Duodenal mucosa (tissue), 2 donors: ENCODE measurements at regions not wholly inside any gene's neighbourhood (a gene's known extent, or its start where the extent isn't known, plus 50 kb on each side); places are given as distances from the start of the nearest gene placed in this dataset.

ENCODE experiments used
- H3K27ac ChIP-seq: one replicate; pipeline ENCODE4 v1.7.0; 2013; ENCODE audit warnings: low read depth, low read length
- H3K27me3 ChIP-seq, 2 donors: one replicate each; pipeline ENCODE4 v1.7.0; 2013; ENCODE audit warnings: low read length in 2 of 2, control low read depth in 1 of 2; ENCODE audit not compliant: insufficient read depth in 2 of 2, control insufficient read depth in 1 of 2
- H3K36me3 ChIP-seq, 2 donors: one replicate each; pipeline ENCODE4 v1.7.0; 2013; ENCODE audit warnings: low read length in 2 of 2, control low read depth in 1 of 2; ENCODE audit not compliant: insufficient read depth in 2 of 2, control insufficient read depth in 1 of 2
- H3K4me1 ChIP-seq, 2 donors: one replicate each; pipeline ENCODE4 v1.7.0; 2013; ENCODE audit warnings: low read length in 2 of 2, control low read depth in 1 of 2; ENCODE audit not compliant: insufficient read depth in 2 of 2, control insufficient read depth in 1 of 2
- H3K4me3 ChIP-seq, 2 donors: one replicate each; pipeline ENCODE4 v1.7.0; 2013; ENCODE audit warnings: low read length in 2 of 2, low read depth in 1 of 2
- H3K9ac ChIP-seq, 2 donors: one replicate each; pipeline ENCODE4 v1.7.0; 2013; ENCODE audit warnings: low read length in 2 of 2, low read depth in 1 of 2
- H3K9me3 ChIP-seq, 2 donors: one replicate each; pipeline ENCODE4 v1.7.0; 2013; ENCODE audit warnings: low read length in 2 of 2, control low read depth in 1 of 2; ENCODE audit not compliant: control insufficient read depth in 1 of 2

- Histone ChIP-seq H3K36me3 (no peaks in the 10 kb centered on the region), H3K4me3 (no peak overlapping the region), H3K27me3 (no peaks in the 10 kb centered on the region), H3K9ac (no peak overlapping the region), H3K4me1 (no peaks in the 10 kb centered on the region), H3K9me3 (no peaks in the 10 kb centered on the region), H3K27ac (no peak overlapping the region)
Measured at GRCh38 chr2:23238011-23238657, 146.8 kb upstream of the KLHL29 start.

GRCh38 chr2:23239374-23239773 lies 145.6 kb upstream of the KLHL29 start:
- no peaks in the 10 kb centered on the region for H3K27me3 ChIP-seq
- H3K9me3 ChIP-seq = no peaks in the 10 kb centered on the region
- H3K4me3 ChIP-seq = no peak overlapping the region
- no peak overlapping the region for H3K9ac ChIP-seq
- no peaks in the 10 kb centered on the region for H3K4me1 ChIP-seq
- no peak overlapping the region for H3K27ac ChIP-seq
- no peaks in the 10 kb centered on the region for H3K36me3 ChIP-seq

- H3K9me3 ChIP-seq = no peaks in the 10 kb centered on the region
- no peaks in the 10 kb centered on the region for H3K4me1 ChIP-seq
- no peaks in the 10 kb centered on the region for H3K36me3 ChIP-seq
- H3K27ac ChIP-seq = no peak overlapping the region
- no peaks in the 10 kb centered on the region for H3K27me3 ChIP-seq
- H3K4me3 ChIP-seq = no peak overlapping the region
- no peak overlapping the region for H3K9ac ChIP-seq
Measured at GRCh38 chr2:23241121-23241520, 143.9 kb upstream of the KLHL29 start.

GRCh38 chr2:23241611-23242245 lies 143.3 kb upstream of the KLHL29 start:
- Histone ChIP-seq H3K36me3 (no peaks in the 10 kb centered on the region), H3K4me3 (no peak overlapping the region), H3K27ac (no peak overlapping the region), H3K9ac (no peak overlapping the region), H3K4me1 (no peaks in the 10 kb centered on the region), H3K9me3 (no peaks in the 10 kb centered on the region), H3K27me3 (no peaks in the 10 kb centered on the region)

GRCh38 chr2:23243073-23243659 lies 141.8 kb upstream of the KLHL29 start:
- Histone ChIP-seq H3K36me3 (no peaks in the 10 kb centered on the region), H3K4me3 (no peak overlapping the region), H3K9ac (no peak overlapping the region), H3K27ac (no peak overlapping the region), H3K9me3 (no peaks in the 10 kb centered on the region), H3K4me1 (no peaks in the 10 kb centered on the region), H3K27me3 (no peaks in the 10 kb centered on the region)

GRCh38 chr2:23244617-23245016 lies 140.4 kb upstream of the KLHL29 start:
- no peaks in the 10 kb centered on the region for H3K9me3 ChIP-seq
- H3K4me3 ChIP-seq = no peak overlapping the region
- no peaks in the 10 kb centered on the region for H3K36me3 ChIP-seq
- H3K27ac ChIP-seq = no peak overlapping the region
- H3K27me3 ChIP-seq = no peaks in the 10 kb centered on the region
- H3K9ac ChIP-seq = no peak overlapping the region
- no peaks in the 10 kb centered on the region for H3K4me1 ChIP-seq

- H3K27ac ChIP-seq = no peak overlapping the region
Measured at GRCh38 chr2:23246992-23247683, 137.8 kb upstream of the KLHL29 start.

GRCh38 chr2:23248667-23249066 lies 136.3 kb upstream of the KLHL29 start:
- H3K27me3 ChIP-seq = no peaks in the 10 kb centered on the region
- H3K4me1 ChIP-seq = no peaks in the 10 kb centered on the region
- no peaks in the 10 kb centered on the region for H3K9me3 ChIP-seq
- H3K9ac ChIP-seq = no peak overlapping the region
- H3K27ac ChIP-seq = no peak overlapping the region
- no peak overlapping the region for H3K4me3 ChIP-seq
- H3K36me3 ChIP-seq = no peaks in the 10 kb centered on the region

More at GRCh38 chr2:23246992-23247683, 137.8 kb upstream of the KLHL29 start:
- H3K27me3 ChIP-seq = no peaks in the 10 kb centered on the region
- H3K9ac ChIP-seq = no peak overlapping the region
- H3K4me1 ChIP-seq = no peaks in the 10 kb centered on the region
- no peaks in the 10 kb centered on the region for H3K9me3 ChIP-seq
- H3K4me3 ChIP-seq = no peak overlapping the region
- H3K36me3 ChIP-seq = no peaks in the 10 kb centered on the region

- no peaks in the 10 kb centered on the region for H3K4me1 ChIP-seq
- H3K9ac ChIP-seq = no peak overlapping the region
- H3K27me3 ChIP-seq = no peaks in the 10 kb centered on the region
- no peak overlapping the region for H3K27ac ChIP-seq
- no peaks in the 10 kb centered on the region for H3K9me3 ChIP-seq
- no peaks in the 10 kb centered on the region for H3K36me3 ChIP-seq
- no peak overlapping the region for H3K4me3 ChIP-seq
Measured at GRCh38 chr2:23249348-23249747, 135.6 kb upstream of the KLHL29 start.

- no peaks in the 10 kb centered on the region for H3K4me1 ChIP-seq
- no peak overlapping the region for H3K9ac ChIP-seq
- H3K9me3 ChIP-seq = no peaks in the 10 kb centered on the region
- H3K27ac ChIP-seq = no peak overlapping the region
- no peaks in the 10 kb centered on the region for H3K27me3 ChIP-seq
- no peaks in the 10 kb centered on the region for H3K36me3 ChIP-seq
- H3K4me3 ChIP-seq = no peak overlapping the region
Measured at GRCh38 chr2:23250371-23250770, 134.6 kb upstream of the KLHL29 start.
